GM21381 (cell line): ENCODE measurements at regions not wholly inside any gene's neighbourhood (a gene's known extent, or its start where the extent isn't known, plus 50 kb on each side); places are given as distances from the start of the nearest gene placed in this dataset.

Experiments
- ATAC-seq: cut with Tn5 transposase; IDR thresholded peaks from one replicate; pipeline ENCODE4 v1.9.1; 2021; ENCODE audit warnings: mild to moderate bottlenecking, moderate library complexity; ENCODE audit not compliant: unreplicated experiment

GRCh38 chr5:133696782-133697507 lies 84.6 kb upstream of the FSTL4 start:
- ATAC-seq: no peak

DNA sequence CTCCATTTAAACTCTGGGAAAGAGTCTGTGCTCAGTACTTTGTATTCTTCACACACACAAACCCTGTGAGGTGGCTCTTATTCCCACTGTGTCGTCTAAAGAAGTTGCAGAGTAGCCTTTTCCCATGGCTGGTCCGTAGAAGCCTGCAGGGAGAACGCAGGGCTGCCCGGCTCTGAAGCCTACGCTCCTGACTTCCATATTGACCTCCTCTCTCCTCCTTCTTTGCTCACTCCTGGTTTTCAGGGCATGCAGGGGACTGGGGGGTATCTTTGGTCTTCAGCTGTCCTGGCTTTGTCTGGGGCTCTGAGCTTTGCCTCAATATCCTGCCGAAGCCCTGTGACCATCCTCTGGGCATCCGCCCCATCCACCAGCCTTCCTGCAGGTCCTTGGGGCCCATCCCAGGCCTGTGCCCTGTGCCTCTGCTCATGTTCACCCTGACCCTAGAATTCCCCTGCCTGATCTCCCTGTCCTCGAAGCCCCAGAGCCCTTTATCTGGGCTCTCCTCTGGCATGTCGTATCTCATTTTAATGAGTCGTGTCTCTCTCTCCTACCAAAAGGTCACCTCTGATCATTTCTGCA lies 83.8 kb upstream of the FSTL4 start:
- no peak for ATAC-seq

DNA sequence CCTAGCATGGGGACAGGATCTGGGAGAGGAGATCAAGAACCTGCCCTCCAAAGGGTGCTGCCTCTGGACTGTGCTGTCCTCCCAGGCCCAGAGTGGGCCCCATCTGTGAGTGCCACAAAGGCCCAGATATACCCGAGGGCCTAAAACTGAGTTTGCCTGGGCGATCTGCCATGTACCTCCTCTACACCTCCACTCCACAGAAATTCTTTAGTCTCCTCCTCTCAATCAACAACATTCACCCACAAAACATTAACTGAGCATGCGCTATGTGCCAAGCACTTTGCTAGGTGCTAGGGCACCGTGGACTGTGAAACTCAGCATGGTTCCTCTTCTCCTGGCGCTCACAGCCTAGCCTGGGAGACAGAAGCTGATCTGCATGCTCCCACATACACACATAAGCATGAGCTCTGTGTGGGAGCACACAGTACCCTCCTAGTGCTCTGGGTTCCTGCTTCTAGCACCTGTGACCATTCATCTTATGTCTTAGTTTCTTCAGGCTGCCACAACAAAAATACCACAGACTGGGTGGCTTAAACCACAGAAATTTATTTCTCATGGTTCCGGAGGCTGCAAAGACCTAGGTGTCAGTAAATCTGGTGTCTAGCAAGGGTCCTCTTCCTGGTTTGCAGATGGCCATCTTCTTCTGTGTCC lies 82.0 kb upstream of the FSTL4 start:
- no peak for ATAC-seq

DNA sequence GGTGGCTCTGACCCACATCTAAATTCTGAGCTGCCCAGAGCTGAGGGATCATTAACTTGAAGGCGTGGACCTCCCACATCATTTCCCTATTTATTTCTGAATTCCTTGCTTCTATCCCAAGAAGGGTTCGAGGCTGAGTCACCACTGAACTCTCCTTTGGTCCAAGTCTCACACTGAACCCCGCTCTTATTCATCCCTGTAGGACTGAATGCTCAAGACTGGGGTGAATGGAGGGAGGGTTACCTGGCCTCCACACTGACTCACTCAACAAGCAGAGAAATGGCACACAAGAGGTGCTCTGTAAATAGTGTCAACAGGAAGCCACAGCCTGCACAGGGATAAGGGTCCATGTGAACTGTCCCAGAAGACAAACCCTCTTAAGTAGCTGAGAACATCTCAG lies 79.1 kb upstream of the FSTL4 start:
- ATAC-seq: no peak

- no peak for ATAC-seq
Observed at GRCh38 chr5:133690746-133691145, 78.4 kb upstream of the FSTL4 start.

- no peak for ATAC-seq
Observed at GRCh38 chr5:133688391-133688790, 76.0 kb upstream of the FSTL4 start.

GRCh38 chr5:133687212-133688061 lies 75.1 kb upstream of the FSTL4 start:
- ATAC-seq: no peak

DNA sequence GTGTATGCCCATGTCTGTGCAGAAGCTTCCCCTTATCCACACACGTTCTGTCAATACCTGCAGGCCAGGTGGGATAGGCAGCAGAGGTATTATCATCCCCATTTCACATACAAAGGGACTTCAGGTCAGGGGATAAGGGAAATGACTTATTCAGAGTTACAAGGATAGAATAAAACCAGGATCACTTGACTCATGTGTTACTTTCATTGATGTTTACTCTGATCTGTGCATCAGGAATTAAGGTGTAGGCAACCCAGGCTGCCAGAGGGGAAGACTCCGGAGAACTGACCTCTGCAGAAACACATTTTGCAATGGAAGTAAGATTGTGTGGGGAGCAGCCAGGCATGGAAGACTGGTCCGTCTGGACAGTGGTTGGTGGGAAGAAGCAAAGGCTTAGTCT lies 74.2 kb upstream of the FSTL4 start:
- ATAC-seq: no peak

DNA sequence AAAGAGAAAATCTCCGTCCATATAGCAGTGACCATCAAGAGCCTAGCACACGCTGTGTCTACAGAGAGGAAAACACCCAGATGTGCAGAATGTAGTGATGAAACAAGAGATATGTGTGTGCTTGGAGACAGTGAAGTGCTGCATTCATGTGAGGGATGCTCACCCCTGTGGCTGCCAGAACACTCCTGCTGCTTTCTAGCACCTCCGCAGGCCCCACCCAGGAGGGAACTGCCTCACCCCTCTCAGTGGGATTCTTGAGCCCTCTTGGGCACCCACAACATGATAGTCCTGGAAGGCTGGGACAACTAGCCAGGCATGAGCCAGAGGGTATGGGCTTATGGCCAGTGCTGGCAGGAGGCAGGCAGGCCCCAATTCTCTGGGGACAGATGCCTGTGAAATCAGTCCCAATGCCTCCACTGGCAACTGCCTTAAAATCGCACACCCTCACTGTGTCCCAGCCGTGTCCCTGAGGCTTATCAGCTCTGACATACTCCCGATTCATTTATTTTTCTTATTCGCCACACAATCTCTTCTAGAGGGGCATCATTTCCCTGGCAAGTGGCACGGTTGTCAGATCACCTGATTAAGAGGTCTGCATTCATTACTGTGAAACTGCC lies 73.2 kb upstream of the FSTL4 start:
- ATAC-seq: no peak

DNA sequence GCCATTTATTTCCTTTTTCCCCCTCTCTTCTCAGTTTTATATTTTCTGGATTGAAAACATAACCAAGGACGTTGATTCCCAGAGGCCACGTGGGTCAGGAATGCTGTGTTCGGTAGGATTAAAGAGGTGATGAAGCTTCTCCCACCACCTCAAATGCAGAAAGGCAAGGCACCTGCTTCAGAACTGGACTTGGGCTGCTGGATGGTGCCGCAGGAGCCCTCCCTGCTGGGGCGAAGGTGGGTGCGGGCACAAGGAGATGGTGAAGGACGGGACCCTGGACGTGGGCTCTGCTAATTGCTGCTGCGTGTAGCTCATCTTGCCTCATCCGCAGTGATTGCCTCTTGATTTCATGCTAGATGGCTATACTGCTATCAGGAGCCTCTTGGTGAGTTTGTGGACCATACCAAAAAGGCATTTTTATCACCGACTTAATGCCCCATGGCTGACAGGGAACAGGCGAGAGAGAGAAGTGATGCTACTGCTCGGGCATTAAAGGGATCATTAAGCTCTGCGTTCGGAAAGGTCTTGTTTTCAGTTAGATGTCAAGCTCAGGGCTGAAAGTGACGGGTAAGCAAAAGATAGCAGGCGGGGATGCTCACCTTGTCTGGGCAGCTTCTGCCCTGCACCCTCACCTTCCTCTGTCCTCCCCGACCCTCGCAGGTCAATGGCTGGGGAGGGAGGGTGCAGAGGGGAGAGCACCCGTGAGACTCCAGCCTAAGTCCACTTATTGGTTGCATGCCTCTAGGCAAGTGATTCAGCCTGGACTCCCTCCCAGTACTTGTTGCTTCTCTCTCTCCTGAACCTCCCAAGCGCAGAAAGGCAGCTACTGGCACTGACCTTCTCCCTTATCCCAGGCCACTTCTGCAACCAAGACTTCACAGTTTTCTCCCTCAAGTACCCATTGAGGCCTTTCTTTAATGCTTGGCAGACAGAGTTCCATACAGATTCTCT lies 71.6 kb upstream of the FSTL4 start:
- ATAC-seq: no peak

GRCh38 chr5:133682451-133682850 lies 70.1 kb upstream of the FSTL4 start:
- ATAC-seq: no peak

GRCh38 chr5:133681896-133682295 lies 69.6 kb upstream of the FSTL4 start:
- no peak for ATAC-seq

GRCh38 chr5:133680830-133681565 lies 68.7 kb upstream of the FSTL4 start:
- ATAC-seq: no peak

DNA sequence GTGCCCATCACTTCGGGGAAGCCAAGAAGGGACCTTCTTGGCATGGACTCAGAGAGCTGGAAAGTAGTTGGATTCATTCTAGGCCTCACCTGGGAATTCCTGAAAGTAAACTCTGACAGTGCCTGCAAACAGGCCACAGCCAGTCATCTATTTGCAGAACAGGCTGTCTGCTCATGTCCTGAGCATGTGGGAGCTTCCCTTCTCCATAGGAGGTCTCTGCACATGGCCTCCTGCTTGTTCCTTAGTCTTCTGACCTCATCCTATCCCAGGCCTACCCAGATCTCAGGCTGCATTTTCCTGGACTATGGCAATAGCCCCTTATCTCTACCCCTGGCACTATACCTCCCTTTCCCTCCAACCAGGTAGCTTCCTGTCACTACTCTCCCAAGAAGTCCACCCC lies 67.2 kb upstream of the FSTL4 start:
- ATAC-seq: no peak

DNA sequence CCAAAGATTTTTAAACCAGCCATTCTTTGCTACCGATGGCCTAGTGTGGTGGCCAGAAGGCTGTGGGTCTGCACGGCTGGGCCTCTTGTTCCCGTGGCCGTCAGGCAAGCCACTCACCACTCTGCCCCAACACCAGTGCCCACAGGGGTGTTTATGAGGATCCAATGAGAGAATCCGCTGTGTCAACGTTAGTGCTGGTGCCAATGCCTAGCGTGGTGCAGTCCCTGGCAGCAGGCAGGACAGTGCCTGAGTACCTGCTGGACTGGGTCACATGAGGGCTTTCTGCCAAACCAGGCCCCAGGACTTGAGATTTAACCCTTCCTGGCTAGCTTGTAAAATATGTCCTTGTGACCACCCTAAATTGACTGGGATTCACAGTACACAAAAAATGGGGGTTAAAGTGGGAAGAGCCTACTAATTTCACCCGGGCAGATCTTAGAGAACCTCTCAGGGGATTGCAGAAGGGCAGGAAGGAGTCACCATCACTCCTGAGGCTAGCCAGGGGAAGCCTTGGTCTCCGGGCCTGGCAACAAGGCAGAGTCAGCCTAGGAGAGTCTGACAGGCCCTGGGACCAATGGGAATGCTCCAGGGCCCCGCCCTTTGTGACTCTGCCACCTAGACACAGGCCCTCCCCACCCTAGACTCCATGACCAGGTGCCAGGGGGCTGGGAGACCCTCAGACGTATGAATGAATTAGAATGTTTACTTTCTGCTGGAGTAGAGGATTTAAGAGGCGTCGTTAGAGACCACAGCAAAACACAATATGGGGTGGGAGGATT lies 63.2 kb upstream of the FSTL4 start:
- ATAC-seq: no peak

- ATAC-seq: no peak
Observed at GRCh38 chr5:133670336-133670735, 58.0 kb upstream of the FSTL4 start.

- no peak for ATAC-seq
Observed at GRCh38 chr5:133669472-133669871, 57.1 kb upstream of the FSTL4 start.

- no peak for ATAC-seq
Observed at GRCh38 chr5:133668458-133668857, 56.1 kb upstream of the FSTL4 start.
